Body of pancreas (tissue), 4 donors: ENCODE measurements at regions not wholly inside any gene's neighbourhood (a gene's known extent, or its start where the extent isn't known, plus 50 kb on each side); places are given as distances from the start of the nearest gene placed in this dataset.

Source experiments
- POLR2A ChIP-seq, 3 donors: fragments of 450-650 bp; IDR thresholded peaks; one replicate each; pipeline ENCODE4 v1.6.1; 2016; ENCODE audit warnings: antibody characterized with exemption in 3 of 3, mild to moderate bottlenecking in 2 of 3
- TF ChIP-seq, protein P1 (sequence below), 7 experiments: fragments of 450-650 bp in 4 of 7; fragments of 200-600 bp in 3 of 7; sonication (generic) in 3 of 7; IDR thresholded peaks; one replicate each; pipeline ENCODE4 v1.5.1; 2016 to 2019; ENCODE audit warnings: antibody characterized with exemption in 7 of 7

GRCh38 chr19:20334760-20335159 lies 167.7 kb downstream of the ZNF486 start:
- TF ChIP-seq, protein P1, sequence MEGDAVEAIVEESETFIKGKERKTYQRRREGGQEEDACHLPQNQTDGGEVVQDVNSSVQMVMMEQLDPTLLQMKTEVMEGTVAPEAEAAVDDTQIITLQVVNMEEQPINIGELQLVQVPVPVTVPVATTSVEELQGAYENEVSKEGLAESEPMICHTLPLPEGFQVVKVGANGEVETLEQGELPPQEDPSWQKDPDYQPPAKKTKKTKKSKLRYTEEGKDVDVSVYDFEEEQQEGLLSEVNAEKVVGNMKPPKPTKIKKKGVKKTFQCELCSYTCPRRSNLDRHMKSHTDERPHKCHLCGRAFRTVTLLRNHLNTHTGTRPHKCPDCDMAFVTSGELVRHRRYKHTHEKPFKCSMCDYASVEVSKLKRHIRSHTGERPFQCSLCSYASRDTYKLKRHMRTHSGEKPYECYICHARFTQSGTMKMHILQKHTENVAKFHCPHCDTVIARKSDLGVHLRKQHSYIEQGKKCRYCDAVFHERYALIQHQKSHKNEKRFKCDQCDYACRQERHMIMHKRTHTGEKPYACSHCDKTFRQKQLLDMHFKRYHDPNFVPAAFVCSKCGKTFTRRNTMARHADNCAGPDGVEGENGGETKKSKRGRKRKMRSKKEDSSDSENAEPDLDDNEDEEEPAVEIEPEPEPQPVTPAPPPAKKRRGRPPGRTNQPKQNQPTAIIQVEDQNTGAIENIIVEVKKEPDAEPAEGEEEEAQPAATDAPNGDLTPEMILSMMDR (IDR thresholded peaks at IDR 0.05) = no peak
- no peak for TF ChIP-seq POLR2A (IDR thresholded peaks at IDR 0.05)
